ENCODE measurements at regions not wholly inside any gene's neighbourhood (a gene's known extent, or its start where the extent isn't known, plus 50 kb on each side); places are given as distances from the start of the nearest gene placed in this dataset.

DNA sequence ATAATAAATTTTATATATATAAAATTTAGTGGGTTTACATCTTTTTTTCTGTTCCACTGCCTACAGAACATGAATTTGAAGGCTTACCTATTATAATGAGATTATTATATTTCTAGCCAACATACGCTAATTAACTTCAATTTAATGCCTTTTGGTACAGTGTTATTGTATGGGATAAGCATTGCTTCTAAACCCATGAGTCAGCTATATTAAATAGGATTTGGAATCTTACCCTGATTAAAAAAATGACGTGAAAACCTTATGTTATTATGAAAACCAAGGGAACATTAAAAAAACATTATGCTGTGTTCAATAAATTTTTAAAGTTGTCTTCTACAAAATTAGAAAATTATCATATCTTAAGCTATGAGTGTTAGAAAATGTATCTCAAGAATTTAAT is 334.0 kb upstream of the RGS17 start:
- no peak for TF ChIP-seq CSDC2 (CRISPR knock-in tag; IDR thresholded peaks at IDR 0.05)
- no peak for TF ChIP-seq ZNF70 (CRISPR knock-in tag; IDR thresholded peaks at IDR 0.05)
- no peak for TF ChIP-seq OSR1 (CRISPR knock-in tag; IDR thresholded peaks at IDR 0.05)
- no peak for TF ChIP-seq ZFP30 (CRISPR knock-in tag; IDR thresholded peaks at IDR 0.05)
- TF ChIP-seq PATZ1 (CRISPR knock-in tag; IDR thresholded peaks at IDR 0.05; ENCODE audit: borderline replicate concordance): no peak
- TF ChIP-seq, protein P1, sequence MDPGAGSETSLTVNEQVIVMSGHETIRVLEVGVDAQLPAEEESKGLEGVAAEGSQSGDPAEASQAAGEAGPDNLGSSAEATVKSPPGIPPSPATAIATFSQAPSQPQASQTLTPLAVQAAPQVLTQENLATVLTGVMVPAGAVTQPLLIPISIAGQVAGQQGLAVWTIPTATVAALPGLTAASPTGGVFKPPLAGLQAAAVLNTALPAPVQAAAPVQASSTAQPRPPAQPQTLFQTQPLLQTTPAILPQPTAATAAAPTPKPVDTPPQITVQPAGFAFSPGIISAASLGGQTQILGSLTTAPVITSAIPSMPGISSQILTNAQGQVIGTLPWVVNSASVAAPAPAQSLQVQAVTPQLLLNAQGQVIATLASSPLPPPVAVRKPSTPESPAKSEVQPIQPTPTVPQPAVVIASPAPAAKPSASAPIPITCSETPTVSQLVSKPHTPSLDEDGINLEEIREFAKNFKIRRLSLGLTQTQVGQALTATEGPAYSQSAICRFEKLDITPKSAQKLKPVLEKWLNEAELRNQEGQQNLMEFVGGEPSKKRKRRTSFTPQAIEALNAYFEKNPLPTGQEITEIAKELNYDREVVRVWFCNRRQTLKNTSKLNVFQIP (CRISPR knock-in tag; IDR thresholded peaks at IDR 0.05; ENCODE audit: borderline replicate concordance, low read depth): no peak
- TF ChIP-seq TOX (CRISPR knock-in tag; IDR thresholded peaks at IDR 0.05; ENCODE audit: borderline replicate concordance): no peak
- no peak for TF ChIP-seq ISL1 (CRISPR knock-in tag; IDR thresholded peaks at IDR 0.05)
- no peak for TF ChIP-seq ZFP3 (CRISPR knock-in tag; IDR thresholded peaks at IDR 0.05)
